DMS114 treated with DMSO at 0.1 percent for 48 hours (cell line): ENCODE measurements at regions not wholly inside any gene's neighbourhood (a gene's known extent, or its start where the extent isn't known, plus 50 kb on each side); places are given as distances from the start of the nearest gene placed in this dataset.

Experiments used
- DNase-seq: peaks from one replicate; lab custom pipeline; 2025; ENCODE audit not compliant: unreplicated experiment; lab: John Stamatoyannopoulos, UW

DNA sequence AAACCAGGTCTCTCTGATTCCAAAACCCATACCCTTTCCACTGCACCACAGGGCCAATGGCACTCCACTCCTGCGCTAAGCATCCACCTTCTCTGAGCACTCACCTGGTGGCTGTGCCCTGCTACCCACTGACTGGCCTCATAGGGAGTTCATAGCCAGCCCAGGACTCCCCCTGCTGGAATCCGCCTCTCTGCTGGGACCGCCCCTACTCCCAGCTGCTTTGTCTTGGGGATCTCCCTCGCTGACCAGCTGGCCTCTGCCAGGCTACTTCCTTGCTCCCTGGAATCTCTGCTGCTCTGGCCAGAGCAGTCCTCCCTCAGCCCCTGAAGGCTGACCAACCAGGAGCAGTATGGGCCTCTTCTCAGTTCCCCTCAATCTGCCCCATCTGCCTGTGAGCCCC, 129.7 kb downstream of the FAXC start:
- no peak for DNase-seq

DNA sequence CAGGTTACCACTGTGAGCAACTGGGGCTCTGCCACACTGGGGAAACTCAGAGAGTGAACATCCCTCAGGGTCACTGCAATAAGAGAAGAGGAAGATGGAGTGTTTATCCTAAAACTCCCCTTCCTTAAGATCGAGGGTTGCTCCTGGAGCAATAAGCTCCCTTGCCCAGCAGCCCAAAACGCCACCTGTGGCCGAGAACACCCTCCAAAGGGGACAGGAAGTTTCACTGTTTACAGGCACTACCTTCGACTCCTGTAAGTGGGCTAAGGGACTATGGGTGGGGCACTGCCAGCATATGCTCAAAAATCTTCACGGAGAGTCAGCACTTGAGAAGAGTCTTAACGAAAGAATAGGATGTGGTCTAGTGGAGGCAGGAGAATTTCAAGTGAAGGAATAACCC, 132.5 kb downstream of the FAXC start:
- DNase-seq: no peak

DNA sequence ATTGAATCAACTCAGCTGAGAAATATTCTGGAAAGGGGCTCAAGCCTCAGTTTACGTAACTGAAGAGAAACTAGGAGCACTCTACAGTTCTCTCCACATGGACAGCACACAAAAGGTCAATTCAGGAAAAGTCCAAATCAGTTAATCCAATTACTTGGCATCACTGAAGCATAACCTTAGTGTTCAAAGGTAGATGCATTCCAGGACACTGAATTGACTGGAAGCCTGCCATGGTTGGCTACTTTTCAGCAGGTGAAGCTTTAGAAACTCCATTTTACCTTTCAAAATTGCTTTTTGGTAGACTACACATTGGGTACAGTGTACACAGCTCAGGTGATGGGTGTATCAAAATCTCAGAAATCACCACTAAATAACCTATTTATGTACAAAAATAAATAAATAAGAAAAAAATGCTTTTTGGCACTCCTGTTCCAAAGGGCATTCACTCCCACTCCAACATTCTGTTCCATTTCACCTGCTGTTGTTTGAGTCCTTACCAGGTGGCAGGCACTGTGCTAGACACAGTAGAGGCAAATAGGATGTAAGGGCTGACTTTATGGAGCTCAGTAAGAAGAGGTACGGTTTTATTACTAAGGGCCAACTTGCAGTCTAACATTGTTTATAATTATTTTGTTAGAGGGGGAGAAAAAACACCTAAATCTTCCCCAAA, 153.4 kb downstream of the FAXC start:
- DNase-seq: no peak

DNA sequence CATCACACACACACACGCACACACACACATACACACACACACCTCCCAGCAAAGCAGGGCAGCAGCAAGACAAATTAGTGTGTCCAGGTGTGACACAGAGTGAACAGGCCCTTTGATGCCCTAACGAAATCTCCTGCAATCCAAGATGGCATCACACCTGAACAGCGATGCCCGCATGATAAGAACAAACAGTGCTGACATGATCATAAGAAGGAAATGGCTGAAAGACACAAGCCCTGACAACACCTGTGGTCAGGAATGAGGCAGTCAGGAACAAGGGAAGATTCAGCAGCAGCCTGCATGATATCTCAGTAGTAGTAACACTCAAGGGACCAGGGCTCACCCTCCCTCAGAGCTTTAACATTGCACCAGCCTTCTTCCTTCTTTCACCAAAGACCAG, 156.9 kb downstream of the FAXC start:
- no peak for DNase-seq

DNA sequence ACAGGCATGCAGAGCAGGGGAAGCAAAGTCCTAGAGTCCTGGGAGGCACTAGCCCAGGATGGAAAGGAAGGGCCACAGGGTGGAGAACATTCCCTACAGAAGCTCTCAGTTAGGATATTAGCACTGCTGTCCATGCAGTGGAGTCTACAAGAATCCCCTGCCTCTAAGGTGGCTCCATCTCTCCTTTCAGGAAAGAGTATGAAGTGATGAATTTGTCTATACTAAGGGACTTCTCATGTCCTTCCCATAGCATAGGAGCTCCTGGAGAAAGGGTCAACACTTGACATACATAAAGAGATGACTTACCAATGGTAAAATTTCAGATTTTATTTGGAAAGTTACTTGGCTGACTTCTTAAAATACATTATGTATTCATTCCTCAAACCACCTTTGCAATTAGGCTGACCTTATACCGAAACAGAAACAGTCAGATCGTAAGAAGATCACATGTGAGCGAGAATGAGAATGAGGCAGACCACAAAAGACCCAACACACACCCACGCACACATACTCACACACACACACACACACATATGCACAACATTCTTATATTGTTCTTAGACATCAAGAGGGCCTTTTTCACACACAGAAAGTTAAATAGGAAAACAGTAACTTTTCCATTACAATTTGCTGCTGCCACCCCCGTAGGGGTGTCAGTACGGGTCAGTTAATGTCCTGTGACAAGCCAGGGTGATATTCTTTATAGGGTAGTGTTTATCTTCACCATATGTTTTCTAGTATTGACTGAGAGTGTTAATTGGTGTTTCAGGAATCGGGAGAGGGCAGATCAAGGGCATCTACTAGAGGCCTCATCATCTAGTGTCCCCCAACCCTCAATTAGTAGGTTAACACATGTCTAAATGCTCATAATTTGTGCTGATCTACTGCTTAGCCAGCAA, 159.4 kb downstream of the FAXC start:
- no peak for DNase-seq

DNA sequence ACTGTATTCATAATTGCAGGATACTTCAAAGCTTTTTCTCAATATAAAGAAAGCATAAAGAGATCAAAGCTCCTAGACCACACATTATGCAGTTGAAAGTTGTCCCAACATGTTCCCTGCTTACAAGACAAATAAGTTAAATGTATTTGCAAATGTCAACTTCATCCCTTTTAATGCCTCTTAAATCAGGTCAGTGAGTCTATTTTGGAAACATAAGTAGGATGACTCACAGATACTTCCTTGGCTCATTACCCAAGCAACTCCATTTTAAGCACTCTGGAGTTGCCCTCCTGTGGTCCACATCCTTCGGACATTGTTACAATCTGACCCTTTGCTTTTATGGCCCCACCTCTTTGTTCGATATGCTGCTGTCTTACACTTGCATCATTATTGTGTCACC, 162.0 kb downstream of the FAXC start:
- DNase-seq: no peak

DNA sequence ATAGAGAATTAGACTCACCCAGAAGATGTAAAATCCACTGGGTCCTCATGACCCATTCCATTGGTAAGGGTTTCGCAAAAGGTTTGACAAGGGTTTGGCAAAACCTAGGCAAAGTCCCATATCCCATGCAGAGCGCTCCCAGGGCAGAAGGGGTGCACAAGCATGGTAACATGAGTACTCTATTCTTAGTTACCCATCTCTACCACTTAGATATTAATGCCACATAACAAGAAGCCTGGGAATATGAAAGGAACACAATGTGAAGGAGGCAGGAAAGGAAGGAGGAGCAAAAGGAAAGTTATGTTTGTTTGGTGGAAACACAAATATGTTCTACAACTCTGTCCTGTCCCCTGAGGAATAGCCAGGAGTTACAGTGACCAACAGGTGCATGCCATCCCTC, 163.1 kb downstream of the FAXC start:
- DNase-seq: no peak

DNA sequence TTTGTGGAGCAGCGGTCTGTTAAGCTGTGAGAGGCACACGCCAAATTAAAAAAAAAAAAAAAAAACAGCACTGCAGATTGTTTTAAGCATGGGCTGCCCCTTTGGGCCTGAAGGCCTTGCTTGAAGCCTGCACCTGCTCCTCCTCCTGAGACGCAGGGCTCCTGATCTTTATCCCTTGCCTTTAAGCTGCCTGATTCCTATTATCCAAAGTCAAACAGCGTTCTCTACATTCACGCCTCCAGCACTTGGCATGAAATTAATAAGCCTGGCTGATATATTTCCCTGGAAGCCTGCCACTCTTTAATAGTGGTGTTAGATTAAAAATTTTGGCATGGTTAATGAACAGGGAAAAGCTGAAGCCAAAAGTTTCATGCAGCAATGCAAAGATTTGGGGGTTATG, 163.9 kb downstream of the FAXC start:
- no peak for DNase-seq

DNA sequence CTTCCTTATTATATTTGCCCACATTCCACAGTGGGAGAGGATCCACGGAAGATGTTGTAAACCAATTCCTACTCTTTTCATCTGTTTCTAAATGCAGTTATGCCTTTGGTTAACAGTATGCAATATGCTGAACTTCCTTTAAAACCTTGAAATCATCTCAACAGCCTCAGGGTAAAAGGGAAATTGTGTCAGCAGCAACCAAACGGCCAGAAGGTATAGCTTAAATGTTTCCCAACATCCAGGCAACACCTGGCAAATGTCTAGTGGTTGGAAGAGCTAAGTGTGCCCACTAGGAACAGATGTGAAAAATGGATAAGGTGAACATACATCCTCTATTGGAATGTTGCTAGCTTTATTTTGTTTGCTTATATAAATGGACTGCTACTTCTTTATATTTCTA, 164.8 kb downstream of the FAXC start:
- DNase-seq: no peak

DNA sequence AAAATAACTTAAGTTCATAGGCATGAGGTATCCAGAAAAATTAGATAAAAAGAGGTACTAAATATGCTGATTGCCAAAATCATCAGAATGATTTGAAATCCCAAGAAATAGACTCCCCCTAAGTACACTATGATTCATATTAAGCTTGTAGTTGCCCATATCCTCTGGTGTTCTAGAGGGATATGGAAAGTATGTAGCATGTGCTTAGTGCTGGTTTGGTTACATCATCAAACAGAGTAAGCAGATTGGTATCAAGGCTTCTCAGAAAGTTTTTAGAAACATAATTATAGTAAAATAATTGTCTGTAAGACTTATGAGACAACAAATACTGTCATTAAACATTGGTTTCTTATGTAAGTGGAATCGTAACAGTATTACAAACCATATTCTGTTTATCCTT, 166.4 kb downstream of the FAXC start:
- DNase-seq: no peak

DNA sequence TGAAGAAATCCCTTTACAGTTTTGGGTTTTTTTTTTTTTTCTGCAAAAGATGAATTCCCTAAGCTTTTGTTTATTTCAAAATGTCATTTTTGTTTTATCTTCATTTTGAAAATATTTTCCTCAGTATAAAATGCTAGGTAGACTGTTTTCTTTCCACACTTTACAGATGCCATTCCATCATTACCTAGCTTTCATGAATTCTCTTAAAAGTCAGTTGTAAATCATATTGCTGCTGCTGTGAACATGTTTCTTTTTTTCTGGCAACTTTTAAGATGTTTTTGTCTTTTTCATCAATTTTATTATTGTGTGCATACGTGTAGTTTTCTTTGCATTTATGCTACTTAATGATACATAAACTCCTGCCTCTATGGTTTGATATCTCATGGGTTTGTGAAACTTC, 168.3 kb downstream of the FAXC start:
- no peak for DNase-seq

DNA sequence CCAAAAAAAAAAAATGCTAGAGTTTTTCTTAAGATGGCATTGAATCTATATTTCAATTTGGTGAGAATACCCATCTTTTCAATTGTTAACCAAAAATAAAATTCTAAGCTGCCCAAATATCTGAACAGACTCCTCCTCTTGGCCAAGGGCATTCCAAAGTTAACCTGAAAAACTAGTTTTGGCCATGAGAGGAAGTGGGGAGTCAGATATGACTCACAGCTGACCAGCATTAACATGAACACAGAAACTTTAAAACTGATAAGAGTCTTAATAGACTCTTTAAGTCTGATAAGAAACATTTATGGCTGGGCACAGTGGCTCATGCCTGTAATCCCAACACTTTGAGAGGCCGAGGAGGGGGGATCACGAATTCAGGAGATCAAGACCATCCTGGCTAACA, 171.3 kb downstream of the FAXC start:
- DNase-seq: no peak

DNA sequence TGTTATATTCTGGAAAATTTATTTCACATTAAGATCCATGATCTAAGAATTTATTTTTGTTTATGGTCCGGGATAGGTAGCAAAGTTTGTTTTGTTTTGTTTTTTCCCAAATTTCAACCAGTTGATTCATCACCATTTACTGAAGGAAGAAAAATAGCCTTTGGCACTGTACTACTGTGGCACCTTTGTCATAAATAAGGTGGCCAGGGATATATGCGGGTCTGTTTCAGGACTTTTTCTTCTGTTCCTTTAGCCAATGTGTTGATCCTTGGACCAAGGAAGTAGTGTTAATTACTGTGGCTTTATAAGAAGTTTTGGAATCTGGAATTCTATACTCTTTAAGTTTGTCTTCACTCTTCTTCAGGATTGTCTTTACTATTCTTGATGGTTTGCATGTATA, 171.7 kb downstream of the FAXC start:
- no peak for DNase-seq

DNA sequence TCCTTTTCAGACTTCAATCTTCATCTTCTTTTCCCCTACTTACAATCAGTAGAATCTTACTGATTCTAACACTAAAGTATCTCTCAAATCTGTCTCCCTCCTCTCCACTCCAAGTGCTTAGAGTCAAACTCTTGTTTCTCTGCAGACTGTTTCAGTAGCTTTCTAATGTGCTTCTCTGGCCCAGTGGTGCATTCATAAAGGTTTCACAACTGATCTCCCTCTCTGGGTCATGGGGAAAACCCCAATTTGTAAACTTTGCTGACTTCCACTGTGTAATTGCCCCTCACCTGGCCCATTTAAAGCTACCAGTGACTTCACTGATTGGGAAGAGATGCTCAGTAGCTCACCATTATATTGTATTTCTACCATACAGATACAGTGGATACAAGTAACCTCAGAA, 183.6 kb downstream of the FAXC start:
- no peak for DNase-seq

DNA sequence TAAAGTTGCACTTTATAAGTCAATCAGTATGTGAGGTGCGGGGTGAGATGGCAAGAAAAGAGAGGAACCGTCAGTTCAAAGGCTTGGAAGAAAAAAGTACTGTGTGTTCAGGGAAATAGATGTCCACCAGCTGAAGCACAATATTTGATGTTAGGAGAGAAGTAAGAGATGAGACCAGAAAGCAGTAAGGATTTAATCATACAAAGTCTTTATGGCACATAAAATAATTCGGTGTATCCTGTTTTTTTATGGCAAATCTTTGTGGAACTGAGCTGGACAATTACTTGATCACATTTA, 197.2 kb downstream of the FAXC start:
- DNase-seq: no peak

DNA sequence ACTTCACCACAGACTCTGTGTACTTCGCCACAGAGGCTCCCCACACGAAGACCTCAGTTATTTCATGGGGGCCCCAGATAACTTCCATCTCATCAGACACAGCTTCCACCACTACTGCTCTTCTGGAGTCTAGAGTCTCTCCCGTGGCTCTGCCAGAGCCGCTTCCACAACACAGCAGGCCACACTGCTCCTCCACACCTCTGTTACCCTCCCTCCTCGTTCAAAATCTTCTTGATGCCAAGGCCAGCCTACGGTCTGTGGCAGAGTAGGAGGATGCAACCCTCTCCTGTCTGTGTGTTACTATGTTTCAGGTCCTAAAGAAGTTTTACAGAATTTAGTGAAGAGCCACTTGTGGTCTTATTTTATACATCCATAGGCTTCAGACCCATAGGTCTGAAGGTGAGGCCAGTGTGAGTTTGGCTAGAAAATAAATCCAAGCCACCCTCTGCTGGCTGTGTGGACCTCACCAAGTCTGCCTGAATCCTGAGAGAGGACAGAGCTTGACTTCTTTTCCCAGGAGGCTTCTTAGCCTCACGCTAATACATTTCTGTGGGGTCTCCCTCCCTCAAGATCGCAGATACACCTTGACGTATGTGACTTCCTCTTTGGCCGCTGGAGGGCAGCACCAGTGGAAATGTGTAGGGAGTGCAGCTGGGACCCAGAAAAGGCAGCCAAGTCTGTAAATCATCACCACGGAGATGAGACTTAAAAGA, 197.7 kb downstream of the FAXC start:
- DNase-seq: no peak

DNA sequence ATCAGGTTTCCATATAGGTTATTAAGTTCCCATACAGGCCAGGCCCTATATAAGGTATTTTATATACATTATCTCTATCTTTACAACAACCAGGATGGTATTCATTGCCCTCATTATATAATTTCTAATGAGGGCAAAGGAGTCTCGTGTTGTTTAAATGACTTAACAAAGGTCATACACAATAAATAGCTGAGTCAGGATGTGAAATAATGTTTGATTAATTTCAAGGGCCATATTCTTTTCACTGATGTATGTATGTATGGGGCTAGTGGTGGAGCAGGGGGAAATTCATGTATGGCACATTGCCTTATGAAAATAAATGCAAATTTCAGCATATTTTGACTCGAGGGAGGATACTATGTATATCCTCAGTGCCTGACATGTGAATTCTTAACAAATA, 200.7 kb downstream of the FAXC start:
- DNase-seq: no peak

DNA sequence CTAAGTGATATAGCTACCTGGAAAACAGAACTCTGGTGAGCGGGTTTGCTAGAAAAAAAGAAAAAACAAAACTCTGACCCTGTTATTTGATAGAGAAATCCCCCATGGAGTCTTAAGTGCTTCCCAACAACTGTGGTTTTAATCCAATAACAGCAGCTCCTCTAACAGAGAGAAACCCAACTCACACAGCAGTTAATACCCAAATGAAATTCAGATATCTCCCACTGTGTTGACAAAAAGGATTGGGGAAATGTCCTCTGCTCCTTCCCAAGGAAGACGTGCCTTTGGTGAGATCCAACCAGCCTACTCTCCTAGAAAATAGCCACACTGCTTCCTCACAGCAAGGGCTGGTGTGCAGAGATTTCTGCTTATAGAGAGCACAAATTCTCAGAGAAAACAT, 200.4 kb upstream of the FBXL4 start:
- DNase-seq: no peak

DNA sequence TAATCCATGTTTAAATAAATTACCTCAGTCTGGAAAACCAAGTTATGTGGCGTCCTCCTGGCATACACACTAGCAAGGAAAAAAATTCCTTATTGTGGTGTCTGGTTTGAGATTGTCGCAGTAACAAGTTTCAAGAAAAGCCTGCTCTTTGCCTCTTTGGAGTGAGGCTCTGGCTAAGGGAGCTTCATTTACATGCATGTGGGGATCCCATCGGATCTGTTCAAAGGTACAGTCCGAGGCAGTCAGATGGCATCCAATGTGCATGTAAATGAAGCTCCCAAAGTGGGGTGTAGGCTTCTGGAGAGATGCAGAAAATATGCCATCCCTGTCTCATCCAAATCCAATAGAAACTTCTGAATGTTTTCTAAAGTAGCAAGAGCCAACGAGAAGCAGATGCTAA, 199.5 kb upstream of the FBXL4 start:
- DNase-seq: no peak

DNA sequence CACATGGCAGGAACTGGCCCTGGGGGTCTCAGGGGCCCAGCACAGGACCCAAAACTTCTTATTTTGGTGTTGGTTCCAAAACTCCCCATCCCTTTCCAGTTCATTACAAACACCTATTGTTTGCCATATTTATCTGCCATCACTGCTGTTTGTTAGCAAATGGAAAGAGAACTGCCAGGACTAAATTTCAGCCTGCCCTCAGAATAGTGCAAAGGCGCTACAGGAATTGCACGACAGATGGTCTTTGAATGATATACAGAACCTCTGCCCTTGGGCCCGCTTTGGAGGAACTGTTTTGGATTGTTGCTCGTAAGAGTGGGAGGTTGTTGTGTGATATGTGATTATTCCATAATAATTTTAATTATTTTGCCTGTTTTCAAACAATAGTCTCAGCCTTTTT, 199.0 kb upstream of the FBXL4 start:
- DNase-seq: no peak

DNA sequence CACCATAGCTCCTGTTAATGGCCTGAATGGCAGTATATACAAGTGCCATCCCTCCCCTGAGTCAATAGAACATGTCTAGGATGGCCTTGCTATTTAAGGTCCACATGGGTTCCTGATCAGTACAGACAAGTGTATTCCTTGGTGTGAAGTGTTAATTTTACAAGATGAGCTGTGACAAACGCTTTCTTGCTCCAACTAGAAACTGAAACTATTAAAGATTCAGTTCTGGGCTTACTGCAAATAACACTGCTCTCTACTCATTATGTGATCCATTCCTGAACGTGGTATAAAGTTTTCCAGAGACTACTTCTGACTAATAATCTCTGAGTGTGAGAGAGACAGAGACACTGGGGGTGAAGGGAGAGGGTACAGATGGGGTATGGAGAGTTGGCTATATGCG, 198.0 kb upstream of the FBXL4 start:
- DNase-seq: no peak

DNA sequence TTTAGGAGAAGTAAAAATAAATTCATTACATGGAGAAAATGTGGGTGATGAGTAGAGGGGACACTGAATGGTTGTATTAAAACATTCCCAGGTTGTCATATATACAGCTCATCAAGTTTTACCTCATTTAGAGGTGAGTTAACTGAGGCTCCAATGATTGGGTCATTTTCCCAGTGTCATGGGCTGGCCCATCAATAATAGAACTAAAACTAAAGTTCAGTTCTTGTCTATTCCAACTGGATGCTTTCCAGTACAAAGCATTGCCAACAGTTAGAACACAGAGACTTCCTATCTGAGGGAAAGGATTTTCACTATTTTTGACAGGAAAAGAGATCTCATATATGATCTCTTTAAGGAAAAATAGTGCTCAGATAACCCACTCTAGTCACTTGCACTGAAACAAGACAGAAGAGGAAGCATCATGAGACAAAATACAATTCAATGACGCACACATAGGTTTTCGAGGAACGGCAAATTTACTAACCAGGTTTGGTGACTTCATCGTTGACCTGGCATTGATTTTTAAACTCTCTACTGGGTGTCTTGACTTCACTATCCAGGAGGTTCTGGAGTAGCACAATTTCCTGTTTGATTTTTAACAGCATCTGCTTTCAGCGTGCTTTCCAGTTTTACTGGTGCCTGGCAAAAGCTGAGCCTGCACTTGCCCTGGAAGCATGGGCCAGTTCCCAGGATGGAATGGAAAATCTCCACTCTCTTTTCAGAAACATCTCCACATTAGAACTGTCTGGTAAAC, 195.5 kb upstream of the FBXL4 start:
- no peak for DNase-seq
